AG09309 (cell line): ENCODE measurements at regions not wholly inside any gene's neighbourhood (a gene's known extent, or its start where the extent isn't known, plus 50 kb on each side); places are given as distances from the start of the nearest gene placed in this dataset.

Experiments
- DNase-seq: peaks from one replicate; pipeline ENCODE4 v3.0.0-alpha.2; 2010; ENCODE audit warnings: low read depth
- H3K4me3 ChIP-seq: 2 replicates; pipeline ENCODE4 v1.5.1; 2011; ENCODE audit warnings: mild to moderate bottlenecking, low read depth, low read length, moderate library complexity; ENCODE audit not compliant: control insufficient read depth
- TF ChIP-seq, protein P1 (sequence below): IDR thresholded peaks from 2 replicates; pipeline ENCODE4 v1.5.1; 2011; ENCODE audit warnings: mild to moderate bottlenecking, low read depth, low read length, inconsistent platforms; ENCODE audit not compliant: insufficient read depth, control insufficient read depth; ENCODE audit errors: missing control alignments

DNA sequence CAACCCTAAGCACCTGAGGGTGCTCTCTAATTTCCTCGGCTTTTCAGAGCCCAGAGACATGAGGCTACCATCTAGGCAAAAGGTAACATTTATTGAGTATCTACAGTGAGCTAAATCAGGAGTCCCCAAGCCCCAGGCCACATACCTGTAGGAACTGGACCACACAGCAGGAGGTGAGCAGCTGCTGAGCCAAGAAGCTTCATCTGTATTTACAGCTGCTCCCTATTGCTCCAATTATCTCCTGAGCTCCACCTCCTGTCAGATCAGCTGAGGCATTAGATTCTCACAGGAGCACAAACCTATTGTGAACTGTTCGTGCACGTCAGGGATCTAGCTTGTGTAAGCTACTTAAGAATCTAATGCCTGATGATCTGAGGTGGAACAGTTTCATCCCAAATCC is 70.2 kb downstream of the RND3 start:
- no peak overlapping the region for H3K4me3 ChIP-seq
- TF ChIP-seq, protein P1, sequence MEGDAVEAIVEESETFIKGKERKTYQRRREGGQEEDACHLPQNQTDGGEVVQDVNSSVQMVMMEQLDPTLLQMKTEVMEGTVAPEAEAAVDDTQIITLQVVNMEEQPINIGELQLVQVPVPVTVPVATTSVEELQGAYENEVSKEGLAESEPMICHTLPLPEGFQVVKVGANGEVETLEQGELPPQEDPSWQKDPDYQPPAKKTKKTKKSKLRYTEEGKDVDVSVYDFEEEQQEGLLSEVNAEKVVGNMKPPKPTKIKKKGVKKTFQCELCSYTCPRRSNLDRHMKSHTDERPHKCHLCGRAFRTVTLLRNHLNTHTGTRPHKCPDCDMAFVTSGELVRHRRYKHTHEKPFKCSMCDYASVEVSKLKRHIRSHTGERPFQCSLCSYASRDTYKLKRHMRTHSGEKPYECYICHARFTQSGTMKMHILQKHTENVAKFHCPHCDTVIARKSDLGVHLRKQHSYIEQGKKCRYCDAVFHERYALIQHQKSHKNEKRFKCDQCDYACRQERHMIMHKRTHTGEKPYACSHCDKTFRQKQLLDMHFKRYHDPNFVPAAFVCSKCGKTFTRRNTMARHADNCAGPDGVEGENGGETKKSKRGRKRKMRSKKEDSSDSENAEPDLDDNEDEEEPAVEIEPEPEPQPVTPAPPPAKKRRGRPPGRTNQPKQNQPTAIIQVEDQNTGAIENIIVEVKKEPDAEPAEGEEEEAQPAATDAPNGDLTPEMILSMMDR = no peak
- no peak for DNase-seq

DNA sequence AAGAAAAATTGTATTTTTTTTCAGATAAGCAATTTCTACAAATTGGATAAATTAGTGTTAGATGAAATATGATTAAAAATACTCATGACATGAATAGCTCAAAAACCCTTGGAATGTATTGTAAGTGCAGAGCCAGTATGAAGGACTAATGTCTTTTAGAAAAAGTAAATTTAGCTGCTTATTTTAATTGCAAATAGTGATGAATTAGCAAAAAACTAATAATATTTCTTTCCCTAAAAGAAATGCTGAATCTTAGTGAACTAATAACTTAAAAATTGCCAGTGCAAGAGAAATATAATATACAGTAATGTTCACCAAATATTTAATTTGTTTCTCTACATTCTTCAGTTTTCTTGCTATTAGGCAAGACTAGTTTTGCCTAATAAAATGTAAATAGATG is 72.4 kb downstream of the RND3 start:
- TF ChIP-seq, protein P1 = no peak
- DNase-seq = no peak
- no peak overlapping the region for H3K4me3 ChIP-seq

DNA sequence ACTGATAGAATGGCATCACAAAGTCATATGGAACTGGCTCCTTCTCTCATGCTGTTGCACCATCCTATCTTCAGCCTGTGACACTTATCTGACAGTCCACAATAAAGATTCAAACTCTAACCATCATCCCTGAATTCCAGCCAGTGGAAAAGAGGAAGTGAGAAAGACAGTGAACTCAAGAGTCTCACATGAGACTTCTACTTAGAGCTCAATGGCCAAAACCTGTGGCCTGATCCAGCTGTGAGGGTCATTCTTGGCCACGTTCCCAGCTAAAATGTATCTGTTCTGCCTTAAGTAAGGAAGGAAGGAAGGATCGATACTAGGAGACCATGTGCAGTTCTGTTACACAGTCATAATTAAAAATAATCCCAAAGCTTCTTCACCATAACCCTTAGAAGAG is 73.6 kb downstream of the RND3 start:
- no peak overlapping the region for H3K4me3 ChIP-seq
- no peak for DNase-seq
- TF ChIP-seq, protein P1 = no peak

DNA sequence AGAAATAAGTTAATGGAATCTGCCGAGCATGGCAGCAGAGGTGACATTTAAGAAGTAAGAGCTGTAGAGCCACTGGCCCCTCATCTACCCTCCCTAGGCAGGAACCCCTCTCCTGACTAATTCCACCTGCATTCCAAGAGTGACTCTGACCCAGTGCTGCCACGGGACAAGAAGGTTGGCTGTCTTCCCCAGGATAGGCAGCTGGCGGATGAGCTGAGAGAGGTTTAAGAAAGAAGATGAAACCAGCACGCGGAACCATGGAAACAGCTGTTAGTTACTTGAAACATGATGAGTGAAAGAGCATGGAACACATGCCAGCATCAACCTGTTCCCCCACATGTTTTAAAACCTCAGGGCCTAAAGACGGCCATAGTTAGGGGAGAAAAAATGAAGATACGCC is 74.1 kb downstream of the RND3 start:
- H3K4me3 ChIP-seq = no peak overlapping the region
- DNase-seq = no peak
- TF ChIP-seq, protein P1 = no peak

DNA sequence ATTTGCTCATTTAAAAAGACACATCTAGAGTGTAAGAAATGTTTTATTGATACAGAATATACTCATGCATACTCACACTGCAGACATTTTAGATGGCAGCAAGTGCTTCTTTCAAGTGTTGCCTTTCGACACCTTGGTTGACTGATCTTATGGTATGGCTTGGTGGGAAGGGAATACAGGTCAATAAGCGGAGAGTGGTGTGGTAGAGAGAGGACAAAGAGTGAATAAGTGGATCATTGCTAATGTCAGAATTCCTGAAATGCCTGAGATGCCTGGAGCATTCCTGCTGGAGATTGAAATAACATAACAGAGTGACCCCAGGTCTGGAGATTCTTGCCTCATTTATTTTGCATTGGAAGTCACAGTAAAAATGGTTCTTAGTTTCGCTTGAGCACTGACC is 76.7 kb downstream of the RND3 start:
- TF ChIP-seq, protein P1 = no peak
- DNase-seq = no peak
- H3K4me3 ChIP-seq = no peak overlapping the region

DNA sequence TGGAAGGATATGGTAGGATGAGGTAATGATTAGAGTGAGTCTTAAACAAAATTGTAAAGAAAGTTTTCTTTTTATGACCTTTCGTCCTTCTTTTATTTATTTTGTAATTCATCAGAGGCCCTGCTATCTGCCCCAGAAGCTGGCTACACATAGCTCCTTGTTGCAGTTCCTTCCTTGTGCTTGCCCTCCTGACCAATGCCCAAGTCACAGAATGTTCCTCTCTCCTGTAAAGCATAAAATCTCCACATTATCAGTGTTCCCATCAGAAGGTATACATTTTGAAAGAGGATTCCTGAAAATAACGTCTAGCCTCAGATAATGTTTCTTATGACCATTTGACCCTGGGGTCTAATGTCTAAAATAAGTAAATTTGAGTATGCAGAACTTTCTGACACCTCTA is 78.3 kb downstream of the RND3 start:
- H3K4me3 ChIP-seq = no peak overlapping the region
- TF ChIP-seq, protein P1 = no peak
- DNase-seq = no peak

DNA sequence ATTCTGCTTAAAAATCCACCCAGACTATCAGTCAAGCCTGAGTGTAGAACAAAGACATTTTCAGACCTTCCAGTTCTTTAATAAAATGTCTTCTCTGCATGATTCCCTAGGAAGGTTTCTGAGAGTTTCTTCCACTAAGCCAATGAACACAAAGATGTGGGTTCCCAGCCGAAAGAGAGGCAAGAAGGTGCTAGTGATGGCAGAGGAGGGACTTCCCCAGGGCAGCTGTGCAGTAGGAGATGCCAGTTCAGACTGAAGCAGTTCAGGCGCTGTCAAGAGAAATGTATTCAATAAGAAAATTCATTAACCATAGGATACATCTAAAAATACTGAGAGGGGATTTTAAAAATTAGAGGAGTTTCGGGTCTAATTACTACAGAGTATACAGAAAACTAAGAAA is 83.3 kb downstream of the RND3 start:
- TF ChIP-seq, protein P1 = no peak
- H3K4me3 ChIP-seq = no peak overlapping the region
- DNase-seq = no peak
